Breast epithelium (tissue), 4 donors: ENCODE measurements at regions not wholly inside any gene's neighbourhood (a gene's known extent, or its start where the extent isn't known, plus 50 kb on each side); places are given as distances from the start of the nearest gene placed in this dataset.

Experiments
- DNase-seq, 2 donors: peaks; one replicate each; pipeline ENCODE4 v3.0.0-alpha.2; 2019; ENCODE audit warnings: low spot score in 2 of 2
- H3K27ac ChIP-seq, 2 donors: fragments of 200-600 bp; sonication (generic) in 1 of 2; one replicate each; pipeline ENCODE4 v1.5.1; 2016 to 2019; ENCODE audit warnings: mild to moderate bottlenecking in 1 of 2
- H3K27me3 ChIP-seq, 2 donors: fragments of 200-600 bp; sonication (generic) in 1 of 2; one replicate each; pipeline versions ENCODE4 v1.5.1 to v1.6.0; 2017 to 2019; ENCODE audit warnings: control low read depth in 1 of 2, mild to moderate bottlenecking in 1 of 2
- H3K36me3 ChIP-seq: fragments of 200-600 bp; one replicate; pipeline ENCODE4 v1.5.1; 2019
- H3K4me1 ChIP-seq, 2 donors: fragments of 200-600 bp; sonication (generic); one replicate each; pipeline ENCODE4 v1.5.1; 2016 to 2019; ENCODE audit warnings: control low read depth in 1 of 2
- H3K4me3 ChIP-seq, 3 donors: fragments of 200-600 bp; sonication (generic); 1 replicate in 2 of 3; 2 replicates in 1 of 3; pipeline ENCODE4 v1.5.1; 2016 to 2019; ENCODE audit warnings: mild to moderate bottlenecking in 3 of 3, moderate library complexity in 2 of 3
- H3K9me3 ChIP-seq, 2 donors: fragments of 200-600 bp; sonication (generic) in 1 of 2; one replicate each; pipeline ENCODE4 v1.5.1; 2016 to 2019; ENCODE audit warnings: control low read depth in 1 of 2
- POLR2A ChIP-seq: fragments of 450-650 bp; IDR thresholded peaks from one replicate; pipeline ENCODE4 v1.6.1; 2016; ENCODE audit warnings: antibody characterized with exemption, mild to moderate bottlenecking, moderate library complexity
- POLR2AphosphoS5 ChIP-seq, 3 donors: sonication (generic); formaldehyde crosslinking; IDR thresholded peaks; one replicate each; pipeline ENCODE4 v1.6.1; 2017; ENCODE audit warnings: antibody characterized with exemption in 3 of 3
- intact Hi-C: fragments of 100-400 bp; cut with DNase I; formaldehyde crosslinking; loops from one replicate; pipeline ENCODE4 v1.15.1; 2023; ENCODE audit warnings: low total_unique reads
- TF ChIP-seq, protein P1 (sequence below), 3 donors: fragments of 450-650 bp; IDR thresholded peaks; one replicate each; pipeline ENCODE4 v1.5.1; 2016 to 2017; ENCODE audit warnings: antibody characterized with exemption in 3 of 3, mild to moderate bottlenecking in 3 of 3, moderate library complexity in 3 of 3

DNA sequence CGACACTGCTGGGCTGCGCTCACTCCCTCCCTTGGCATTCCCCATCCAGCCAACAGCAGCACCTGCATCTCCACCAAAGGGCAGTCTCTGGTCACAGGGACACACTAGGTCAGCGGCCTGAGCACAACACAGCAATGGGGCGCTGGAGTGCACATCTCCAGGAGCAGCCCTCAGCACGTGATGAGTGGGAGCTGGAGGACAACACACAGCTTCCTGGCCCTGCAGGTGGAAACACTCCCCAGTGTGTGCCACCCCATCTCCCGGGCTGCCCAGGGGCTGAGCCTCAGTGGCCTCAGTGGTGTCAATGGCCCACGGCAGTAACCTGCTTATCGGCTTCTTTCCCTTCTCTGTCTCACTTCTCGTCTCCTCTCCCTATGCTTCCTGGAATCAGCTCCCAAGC, 96.8 kb upstream of the VSTM2B start:
- intact Hi-C loops, result loop anchor here (2.0 kb wide), 1 partner anchor 58 kb away; no protein-coding TSS in a partner anchor
- peaks cover 0 to 14% of the 10 kb centered on the region in 2 donors for H3K9me3 ChIP-seq
- no peak overlapping the region for H3K27ac ChIP-seq
- no peaks in the 10 kb centered on the region for H3K36me3 ChIP-seq
- no peaks in the 10 kb centered on the region for H3K4me1 ChIP-seq
- DNase-seq, result no peak
- TF ChIP-seq POLR2A, result no peak
- TF ChIP-seq, protein P1, sequence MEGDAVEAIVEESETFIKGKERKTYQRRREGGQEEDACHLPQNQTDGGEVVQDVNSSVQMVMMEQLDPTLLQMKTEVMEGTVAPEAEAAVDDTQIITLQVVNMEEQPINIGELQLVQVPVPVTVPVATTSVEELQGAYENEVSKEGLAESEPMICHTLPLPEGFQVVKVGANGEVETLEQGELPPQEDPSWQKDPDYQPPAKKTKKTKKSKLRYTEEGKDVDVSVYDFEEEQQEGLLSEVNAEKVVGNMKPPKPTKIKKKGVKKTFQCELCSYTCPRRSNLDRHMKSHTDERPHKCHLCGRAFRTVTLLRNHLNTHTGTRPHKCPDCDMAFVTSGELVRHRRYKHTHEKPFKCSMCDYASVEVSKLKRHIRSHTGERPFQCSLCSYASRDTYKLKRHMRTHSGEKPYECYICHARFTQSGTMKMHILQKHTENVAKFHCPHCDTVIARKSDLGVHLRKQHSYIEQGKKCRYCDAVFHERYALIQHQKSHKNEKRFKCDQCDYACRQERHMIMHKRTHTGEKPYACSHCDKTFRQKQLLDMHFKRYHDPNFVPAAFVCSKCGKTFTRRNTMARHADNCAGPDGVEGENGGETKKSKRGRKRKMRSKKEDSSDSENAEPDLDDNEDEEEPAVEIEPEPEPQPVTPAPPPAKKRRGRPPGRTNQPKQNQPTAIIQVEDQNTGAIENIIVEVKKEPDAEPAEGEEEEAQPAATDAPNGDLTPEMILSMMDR (IDR thresholded peaks at IDR 0.05), result no peak
- TF ChIP-seq POLR2AphosphoS5 (IDR thresholded peaks at IDR 0.05), result no peak
- no peak overlapping the region for H3K4me3 ChIP-seq
- H3K27me3 ChIP-seq, result peaks cover 0 to 18% of the 10 kb centered on the region in 2 donors

DNA sequence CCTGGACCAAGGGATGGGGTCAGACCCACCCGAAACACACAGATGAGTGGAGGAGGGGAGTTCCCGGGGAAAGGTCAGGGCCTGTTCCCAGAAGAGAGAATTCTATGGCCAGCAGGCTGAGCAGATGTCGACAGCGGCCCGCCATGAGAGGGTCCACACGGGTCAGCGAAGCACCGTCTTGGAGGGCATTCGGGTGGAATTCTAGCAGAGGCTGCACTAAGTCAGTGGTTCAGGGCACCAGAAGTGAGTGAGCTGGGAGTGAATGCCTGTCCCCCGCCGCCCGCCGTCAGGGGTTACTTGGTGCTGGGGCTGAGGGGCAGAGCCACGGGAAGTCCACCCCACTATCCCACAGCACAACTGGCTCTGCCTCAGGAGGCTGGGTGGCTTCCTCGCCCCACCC, 96.2 kb upstream of the VSTM2B start:
- intact Hi-C loops, result loop anchor here (2.0 kb wide), 1 partner anchor 57 kb away; no protein-coding TSS in a partner anchor
- no peak for DNase-seq

DNA sequence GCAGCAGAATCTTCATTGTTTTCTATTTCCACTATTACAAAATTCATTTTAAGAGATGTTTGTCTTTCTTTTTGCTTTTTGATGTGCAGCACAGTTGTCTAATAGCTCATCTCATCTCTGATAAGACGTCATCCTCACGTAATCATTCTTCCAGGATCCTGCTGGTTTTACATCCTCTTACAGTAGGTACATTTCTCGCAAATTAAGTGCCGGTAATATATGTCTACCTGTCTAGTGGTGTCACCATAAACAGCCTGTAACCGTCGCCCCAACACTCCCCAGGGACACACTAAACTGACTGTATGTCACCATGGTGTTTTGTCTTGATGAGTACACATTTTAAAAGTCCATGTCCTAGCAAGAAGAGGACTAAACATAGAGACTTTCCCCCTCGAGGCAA, 94.5 kb upstream of the VSTM2B start:
- intact Hi-C loops, result no loop called here
- no peak for DNase-seq
- H3K4me1 ChIP-seq, result no peaks in the 10 kb centered on the region
- H3K27ac ChIP-seq, result no peak overlapping the region
- H3K9me3 ChIP-seq, result peaks cover 0 to 6% of the 10 kb centered on the region in 2 donors
- no peaks in the 10 kb centered on the region for H3K36me3 ChIP-seq
- no peak for TF ChIP-seq POLR2AphosphoS5 (IDR thresholded peaks at IDR 0.05)
- TF ChIP-seq, protein P1 (IDR thresholded peaks at IDR 0.05), result no peak
- no peak for TF ChIP-seq POLR2A
- no peak overlapping the region for H3K4me3 ChIP-seq
- H3K27me3 ChIP-seq, result peaks cover 0 to 12% of the 10 kb centered on the region in 2 donors

More for the DNA sequence above, 96.2 kb upstream of the VSTM2B start:
- Histone ChIP-seq H3K27me3 (peaks cover 0 to 18% of the 10 kb centered on the region in 2 donors), H3K36me3 (no peaks in the 10 kb centered on the region), H3K27ac (no peak overlapping the region), H3K4me1 (no peaks in the 10 kb centered on the region), H3K9me3 (peaks cover 0 to 12% of the 10 kb centered on the region in 2 donors), H3K4me3 (no peak overlapping the region)
- TF ChIP-seq POLR2AphosphoS5 (IDR thresholded peaks at IDR 0.05) (no peak), POLR2A (no peak)
- TF ChIP-seq, protein P1 (IDR thresholded peaks at IDR 0.05), result no peak

DNA sequence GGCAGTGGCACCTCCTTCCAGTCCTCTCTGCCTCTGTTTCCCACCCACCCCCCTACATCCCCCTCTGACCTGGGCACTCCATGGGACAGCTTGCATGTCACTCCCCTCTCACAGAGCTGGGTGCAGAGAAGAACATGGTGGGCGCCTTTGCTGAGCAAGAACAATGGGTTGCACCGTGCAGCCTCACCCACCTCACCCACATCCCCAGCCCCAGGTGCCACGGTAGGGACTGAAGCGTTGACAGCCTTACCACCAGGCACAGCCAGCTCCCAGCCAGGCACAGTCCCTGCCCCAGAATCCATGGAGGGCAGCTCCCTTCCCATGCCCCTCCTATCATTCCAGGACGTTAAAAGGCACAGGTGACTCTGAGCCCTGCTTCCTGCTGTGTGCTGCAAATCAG, 93.1 kb upstream of the VSTM2B start:
- Histone ChIP-seq H3K9me3 (peaks cover 0 to 5% of the 10 kb centered on the region in 2 donors), H3K4me1 (no peaks in the 10 kb centered on the region), H3K36me3 (no peaks in the 10 kb centered on the region), H3K27me3 (peaks cover 0 to 12% of the 10 kb centered on the region in 2 donors), H3K4me3 (no peak overlapping the region), H3K27ac (no peak overlapping the region)
- TF ChIP-seq POLR2A (no peak), POLR2AphosphoS5 (IDR thresholded peaks at IDR 0.05) (no peak)
- TF ChIP-seq, protein P1 (IDR thresholded peaks at IDR 0.05), result no peak
- intact Hi-C loops, result no loop called here
- no peak for DNase-seq

DNA sequence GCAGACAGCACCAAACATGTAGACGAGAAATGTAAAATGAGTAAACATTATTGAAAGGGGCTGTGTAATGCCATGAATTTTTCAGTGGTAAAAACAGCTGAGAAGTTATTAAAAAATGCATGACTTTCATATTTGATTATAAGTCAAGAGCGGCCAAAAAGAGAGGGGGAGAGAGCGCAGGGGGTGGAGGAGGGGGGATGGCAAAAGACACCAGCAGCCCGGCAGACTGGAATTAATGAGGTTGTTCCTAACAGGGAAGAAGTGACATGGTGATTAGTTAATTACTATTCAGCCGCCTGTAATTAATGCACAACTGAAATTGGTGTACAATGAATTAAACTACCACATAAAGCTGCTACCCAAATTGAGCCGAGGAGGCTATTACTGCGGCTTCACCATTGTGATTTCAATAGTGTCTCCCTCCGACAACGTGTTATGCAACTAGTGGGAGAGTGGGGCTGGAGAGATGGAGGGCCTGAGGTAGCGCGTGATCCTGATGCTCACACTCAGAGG, 89.1 kb upstream of the VSTM2B start:
- DNase-seq, result no peak
- no peak overlapping the region for H3K27ac ChIP-seq
- no peak for TF ChIP-seq POLR2A
- intact Hi-C loops, result no loop called here
- peaks cover 0 to 4% of the 10 kb centered on the region in 2 donors for H3K27me3 ChIP-seq
- no peaks in the 10 kb centered on the region for H3K4me1 ChIP-seq
- no peak overlapping the region for H3K4me3 ChIP-seq
- H3K36me3 ChIP-seq, result no peaks in the 10 kb centered on the region
- peaks cover 9 to 27% of the 10 kb centered on the region in 2 donors for H3K9me3 ChIP-seq
